ENCODE measurements at regions not wholly inside any gene's neighbourhood (a gene's known extent, or its start where the extent isn't known, plus 50 kb on each side); places are given as distances from the start of the nearest gene placed in this dataset.
A peak's percentile ranks its signal among the peaks of the same experiment; 100 is the strongest.

DNA sequence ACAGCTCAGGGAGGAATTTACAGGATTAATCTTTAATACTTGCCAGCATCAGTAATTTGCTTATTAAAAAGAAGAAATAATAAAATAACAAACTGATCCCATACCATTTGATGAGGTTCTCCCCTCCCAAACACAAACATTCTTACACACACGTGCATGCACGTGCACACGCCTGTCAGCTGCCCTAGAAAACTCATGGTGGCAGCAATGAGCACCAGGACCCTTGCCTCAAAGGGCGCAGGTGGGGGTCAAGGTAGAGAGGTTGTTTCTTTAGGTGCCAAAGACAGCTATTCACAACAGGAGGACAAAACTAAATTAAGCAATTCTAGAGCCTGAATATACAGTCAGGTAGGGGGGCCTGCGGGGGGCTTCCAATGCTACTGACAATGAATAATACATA, 219.3 kb downstream of the BUD13 start:
- no peaks in the 10 kb centered on the region for H3K9me3 Mint-ChIP-seq
- H3K4me1 Mint-ChIP-seq, result peaks cover 9% of the 10 kb centered on the region
- TF ChIP-seq, protein P1, sequence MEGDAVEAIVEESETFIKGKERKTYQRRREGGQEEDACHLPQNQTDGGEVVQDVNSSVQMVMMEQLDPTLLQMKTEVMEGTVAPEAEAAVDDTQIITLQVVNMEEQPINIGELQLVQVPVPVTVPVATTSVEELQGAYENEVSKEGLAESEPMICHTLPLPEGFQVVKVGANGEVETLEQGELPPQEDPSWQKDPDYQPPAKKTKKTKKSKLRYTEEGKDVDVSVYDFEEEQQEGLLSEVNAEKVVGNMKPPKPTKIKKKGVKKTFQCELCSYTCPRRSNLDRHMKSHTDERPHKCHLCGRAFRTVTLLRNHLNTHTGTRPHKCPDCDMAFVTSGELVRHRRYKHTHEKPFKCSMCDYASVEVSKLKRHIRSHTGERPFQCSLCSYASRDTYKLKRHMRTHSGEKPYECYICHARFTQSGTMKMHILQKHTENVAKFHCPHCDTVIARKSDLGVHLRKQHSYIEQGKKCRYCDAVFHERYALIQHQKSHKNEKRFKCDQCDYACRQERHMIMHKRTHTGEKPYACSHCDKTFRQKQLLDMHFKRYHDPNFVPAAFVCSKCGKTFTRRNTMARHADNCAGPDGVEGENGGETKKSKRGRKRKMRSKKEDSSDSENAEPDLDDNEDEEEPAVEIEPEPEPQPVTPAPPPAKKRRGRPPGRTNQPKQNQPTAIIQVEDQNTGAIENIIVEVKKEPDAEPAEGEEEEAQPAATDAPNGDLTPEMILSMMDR (conservative IDR thresholded peaks at IDR 0.05), result no peak
- H3K27ac Mint-ChIP-seq (ENCODE audit: unreplicated experiment), result no peak overlapping the region
- no peak for DNase-seq (ENCODE audit: low read depth, low spot score)
- H3K36me3 Mint-ChIP-seq (ENCODE audit: low read depth), result no peaks in the 10 kb centered on the region
- H3K4me3 Mint-ChIP-seq, result no peak overlapping the region
- H3K27me3 Mint-ChIP-seq (ENCODE audit: low read depth), result no peaks in the 10 kb centered on the region

DNA sequence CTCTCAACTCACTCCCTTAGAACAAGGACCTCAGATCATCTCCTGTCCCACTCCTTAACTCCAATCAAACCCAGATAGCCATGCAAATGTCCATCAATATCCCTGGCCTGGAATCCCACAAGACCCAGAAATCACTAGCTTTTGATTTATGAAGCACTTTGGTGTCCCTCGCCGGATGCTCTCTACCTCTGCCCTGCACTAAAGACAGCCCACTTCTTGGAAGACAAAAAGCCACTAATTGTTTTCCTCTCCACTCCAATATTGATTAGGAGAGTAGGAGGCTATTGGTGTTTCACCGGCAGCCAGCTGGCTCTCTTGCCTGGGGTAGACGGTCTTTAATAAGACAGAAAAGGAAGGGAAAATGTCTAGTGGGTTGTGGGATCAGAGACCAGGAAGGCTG, 221.2 kb downstream of the BUD13 start:
- Mint-ChIP-seq H3K4me1 (no peaks in the 10 kb centered on the region), H3K27ac (ENCODE audit: unreplicated experiment) (no peak overlapping the region), H3K9me3 (no peaks in the 10 kb centered on the region), H3K27me3 (ENCODE audit: low read depth) (no peaks in the 10 kb centered on the region), H3K36me3 (ENCODE audit: low read depth) (no peaks in the 10 kb centered on the region), H3K4me3 (no peak overlapping the region)
- DNase-seq (ENCODE audit: low read depth, low spot score), result no peak
- TF ChIP-seq, protein P1 (conservative IDR thresholded peaks at IDR 0.05), result no peak

DNA sequence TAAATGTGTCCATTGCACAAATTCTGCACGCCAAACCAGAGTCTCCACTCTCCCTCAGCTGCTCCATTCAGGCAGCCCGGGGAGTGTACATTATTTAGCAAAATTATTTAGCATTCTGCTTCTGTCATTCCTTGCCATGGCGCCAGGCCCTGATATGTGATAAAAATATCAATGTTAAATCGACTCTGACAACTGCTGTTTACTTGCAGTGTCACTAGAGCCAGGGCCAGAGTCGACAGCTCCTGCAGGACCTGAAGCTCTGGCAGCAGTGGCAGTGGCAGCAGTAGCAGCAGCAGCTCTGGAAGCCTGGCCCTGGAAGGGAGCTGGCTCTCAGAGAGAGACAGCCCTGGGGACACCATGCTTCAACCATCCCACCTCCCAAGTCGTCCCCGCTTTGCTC, 224.5 kb downstream of the BUD13 start:
- Mint-ChIP-seq H3K27me3 (ENCODE audit: low read depth) (no peaks in the 10 kb centered on the region), H3K4me1 (no peaks in the 10 kb centered on the region), H3K36me3 (ENCODE audit: low read depth) (no peaks in the 10 kb centered on the region), H3K9me3 (no peaks in the 10 kb centered on the region), H3K27ac (ENCODE audit: unreplicated experiment) (peak overlapping the region; percentile 84), H3K4me3 (no peak overlapping the region)
- no peak for DNase-seq (ENCODE audit: low read depth, low spot score)
- TF ChIP-seq, protein P1 (conservative IDR thresholded peaks at IDR 0.05), result no peak

DNA sequence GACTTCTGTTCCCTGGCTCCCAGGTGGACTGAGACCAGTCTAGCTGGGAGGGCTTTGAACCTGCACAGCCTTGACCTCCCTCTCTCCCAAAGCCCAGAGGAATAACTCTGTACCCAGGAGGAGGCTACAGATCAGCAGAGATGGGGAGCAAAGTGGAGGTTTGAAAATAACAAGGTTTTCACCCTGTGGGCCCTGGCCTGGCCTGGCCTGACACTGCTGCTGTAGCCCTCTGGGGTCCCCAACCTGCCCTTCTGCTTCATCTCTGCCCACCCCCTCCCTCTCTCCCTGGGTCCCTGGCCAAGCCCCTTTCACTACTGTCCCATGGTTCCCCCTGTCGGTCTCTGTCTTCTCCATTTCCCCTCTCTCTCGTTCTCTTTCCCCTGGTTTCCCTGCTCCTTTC, 225.2 kb downstream of the BUD13 start:
- no peak overlapping the region for H3K4me3 Mint-ChIP-seq
- H3K27me3 Mint-ChIP-seq (ENCODE audit: low read depth), result no peaks in the 10 kb centered on the region
- no peaks in the 10 kb centered on the region for H3K4me1 Mint-ChIP-seq
- H3K9me3 Mint-ChIP-seq, result no peaks in the 10 kb centered on the region
- TF ChIP-seq, protein P1 (conservative IDR thresholded peaks at IDR 0.05), result no peak
- no peak for DNase-seq (ENCODE audit: low read depth, low spot score)
- no peaks in the 10 kb centered on the region for H3K36me3 Mint-ChIP-seq (ENCODE audit: low read depth)
- H3K27ac Mint-ChIP-seq (ENCODE audit: unreplicated experiment), result no peak overlapping the region

DNA sequence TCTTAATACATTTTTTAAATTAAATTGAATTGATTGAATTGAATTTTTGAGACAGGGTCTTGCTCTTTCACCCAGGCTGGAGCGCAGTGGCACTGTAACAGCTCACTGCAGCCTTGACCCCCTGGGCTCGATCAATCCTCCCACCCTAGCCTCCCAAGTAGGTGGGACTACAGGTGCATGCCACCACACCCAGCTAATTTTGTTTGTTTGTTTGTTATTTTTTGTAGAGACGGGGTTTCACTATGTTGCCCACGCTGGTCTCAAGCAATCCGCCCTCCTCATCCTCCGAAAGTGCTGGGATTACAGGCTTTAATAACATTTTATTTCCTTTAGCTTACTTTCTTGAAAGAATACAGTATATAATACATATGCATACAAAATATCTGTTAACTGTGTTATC, 226.9 kb downstream of the BUD13 start:
- DNase-seq (ENCODE audit: low read depth, low spot score), result no peak
- TF ChIP-seq, protein P1 (conservative IDR thresholded peaks at IDR 0.05), result no peak
- Mint-ChIP-seq H3K9me3 (no peaks in the 10 kb centered on the region), H3K27me3 (ENCODE audit: low read depth) (no peaks in the 10 kb centered on the region), H3K36me3 (ENCODE audit: low read depth) (no peaks in the 10 kb centered on the region), H3K4me3 (no peak overlapping the region), H3K27ac (ENCODE audit: unreplicated experiment) (no peak overlapping the region), H3K4me1 (no peaks in the 10 kb centered on the region)

DNA sequence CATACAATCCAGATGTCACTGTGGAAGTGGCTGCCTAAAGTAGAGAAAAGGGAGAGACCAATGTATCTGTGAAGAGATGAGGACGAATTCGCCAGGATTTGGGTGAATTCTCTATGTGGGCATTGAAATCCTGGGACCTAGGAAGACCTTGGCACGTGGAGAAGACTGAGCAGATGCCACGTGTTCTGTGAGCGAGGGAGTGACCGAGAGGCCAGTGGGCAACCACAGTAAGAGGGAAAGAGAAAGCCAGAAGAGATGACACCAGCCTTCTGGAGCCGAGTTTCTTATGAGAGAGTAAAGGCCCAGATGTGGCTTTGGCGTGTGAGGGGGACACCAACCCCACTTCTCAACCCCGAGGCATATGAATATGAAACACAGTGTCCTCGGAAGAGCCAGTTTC, 228.1 kb downstream of the BUD13 start:
- H3K9me3 Mint-ChIP-seq, result no peaks in the 10 kb centered on the region
- H3K4me3 Mint-ChIP-seq, result no peak overlapping the region
- TF ChIP-seq, protein P1 (conservative IDR thresholded peaks at IDR 0.05), result no peak
- H3K4me1 Mint-ChIP-seq, result peaks cover 6% of the 10 kb centered on the region
- no peak for DNase-seq (ENCODE audit: low read depth, low spot score)
- no peak overlapping the region for H3K27ac Mint-ChIP-seq (ENCODE audit: unreplicated experiment)
- H3K36me3 Mint-ChIP-seq (ENCODE audit: low read depth), result no peaks in the 10 kb centered on the region
- no peaks in the 10 kb centered on the region for H3K27me3 Mint-ChIP-seq (ENCODE audit: low read depth)
